KBM-7 (cell line): ENCODE measurements at regions not wholly inside any gene's neighbourhood (a gene's known extent, or its start where the extent isn't known, plus 50 kb on each side); places are given as distances from the start of the nearest gene placed in this dataset.

ENCODE experiments used
- DNase-seq: peaks from one replicate; pipeline ENCODE4 v3.0.0-alpha.2; 2015
- in situ Hi-C: fragments of 300-500 bp; cut with MboI; formaldehyde crosslinking; loops from 2 replicates; pipeline ENCODE4 v1.14.3; 2020; ENCODE audit warnings: low sequenced_read_pairs, low pct_unique_long_range_greater_than_20kb, mixed read lengths

- DNase-seq: no peak
- in situ Hi-C loops: no loop called here
Measured at GRCh38 chr1:163697137-163697536, 375.4 kb downstream of the NUF2 start.

- no peak for DNase-seq
- in situ Hi-C loops: no loop called here
Measured at GRCh38 chr1:163701783-163702374, 380.1 kb downstream of the NUF2 start.

- no peak for DNase-seq
- in situ Hi-C loops: no loop called here
Measured at GRCh38 chr1:163703794-163704193, 382.0 kb downstream of the NUF2 start.

GRCh38 chr1:163706915-163707314 lies 385.2 kb downstream of the NUF2 start:
- DNase-seq: peak; percentile 50
- in situ Hi-C loops: no loop called here

GRCh38 chr1:163709636-163710035 lies 387.9 kb downstream of the NUF2 start:
- DNase-seq: no peak
- in situ Hi-C loops: no loop called here

- in situ Hi-C loops: no loop called here
- no peak for DNase-seq
Measured at GRCh38 chr1:163712321-163712720, 390.6 kb downstream of the NUF2 start.

GRCh38 chr1:163720294-163720693 lies 398.5 kb downstream of the NUF2 start:
- in situ Hi-C loops: no loop called here

GRCh38 chr1:163725551-163725950 lies 403.8 kb downstream of the NUF2 start:
- no peak for DNase-seq
- in situ Hi-C loops: no loop called here

More at GRCh38 chr1:163720294-163720693, 398.5 kb downstream of the NUF2 start:
- no peak for DNase-seq

GRCh38 chr1:163730411-163730821 lies 408.7 kb downstream of the NUF2 start:
- in situ Hi-C loops: no loop called here
- DNase-seq: no peak

DNA sequence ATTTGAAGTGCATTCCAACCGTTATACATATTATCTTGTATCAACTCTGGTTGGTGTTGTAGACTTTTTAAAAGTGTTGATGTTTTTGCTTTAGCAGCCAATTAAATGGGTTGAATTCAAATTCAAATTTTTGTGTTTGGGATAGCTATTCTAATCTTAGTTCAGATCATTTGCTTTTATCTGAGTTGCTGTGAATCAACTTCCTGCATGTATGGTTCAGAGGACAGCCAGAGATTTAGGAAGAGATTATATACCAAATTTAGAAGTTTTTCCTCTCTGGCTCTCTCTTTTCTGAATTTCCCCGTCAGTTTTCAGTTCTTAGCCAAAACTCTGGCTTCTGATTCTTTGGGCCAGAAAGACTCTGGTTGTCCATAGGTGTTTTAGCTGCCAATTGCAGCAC lies 415.5 kb downstream of the NUF2 start:
- in situ Hi-C loops: no loop called here
- DNase-seq: no peak

DNA sequence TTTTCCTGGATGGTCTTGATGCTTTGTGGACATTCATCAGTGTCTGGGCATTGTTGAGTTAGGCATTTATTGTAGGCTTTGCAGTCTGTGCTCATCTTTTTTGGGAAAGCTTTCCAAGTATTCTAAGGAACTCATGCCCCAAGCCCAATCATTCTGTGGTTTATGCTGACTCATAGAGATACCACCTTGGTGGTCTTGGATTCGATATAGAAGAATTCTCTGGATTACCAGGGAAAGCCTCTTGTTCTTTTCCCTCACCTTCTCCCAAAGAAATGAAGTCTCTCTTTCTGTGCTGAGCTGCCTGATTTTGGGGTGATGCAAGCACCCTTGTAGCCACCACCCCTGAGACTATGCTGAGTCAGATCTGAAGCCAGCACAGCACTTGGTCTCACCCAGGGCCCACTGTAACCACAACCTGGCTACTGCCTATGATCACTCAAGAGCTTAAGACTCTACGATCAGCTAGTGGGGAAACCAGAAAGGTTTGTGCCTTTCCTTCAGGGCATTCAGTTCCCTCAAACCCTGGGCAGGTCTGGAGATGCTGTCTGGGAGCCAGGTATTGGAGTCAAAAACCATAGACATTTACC lies 422.6 kb downstream of the NUF2 start:
- no peak for DNase-seq
- in situ Hi-C loops: no loop called here

GRCh38 chr1:163745204-163745603 lies 423.4 kb downstream of the NUF2 start:
- in situ Hi-C loops: no loop called here
- DNase-seq: no peak

GRCh38 chr1:163747261-163747660 lies 425.5 kb downstream of the NUF2 start:
- in situ Hi-C loops: no loop called here
- DNase-seq: no peak

GRCh38 chr1:163747855-163748254 lies 426.1 kb downstream of the NUF2 start:
- in situ Hi-C loops: no loop called here
- DNase-seq: no peak

GRCh38 chr1:163758977-163759670 lies 437.4 kb downstream of the NUF2 start:
- no peak for DNase-seq
- in situ Hi-C loops: no loop called here

DNA sequence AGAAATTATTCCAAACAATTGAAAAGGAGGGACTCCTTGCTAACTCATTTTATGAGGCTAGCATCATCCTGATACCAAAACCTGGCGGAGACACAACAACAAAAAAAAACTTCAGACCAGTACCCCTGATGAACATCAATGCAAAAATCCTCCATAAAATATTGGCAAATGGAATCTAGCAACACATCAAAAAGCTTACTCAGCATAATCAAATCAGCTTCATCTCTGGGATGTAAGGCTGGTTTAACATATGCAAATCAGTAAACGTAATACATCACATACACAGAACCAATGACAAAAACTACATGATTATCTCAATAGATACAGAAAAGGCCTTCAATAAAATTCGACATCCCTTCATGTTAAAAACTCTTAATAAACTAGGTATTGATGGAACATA lies 440.1 kb downstream of the NUF2 start:
- in situ Hi-C loops: no loop called here
- no peak for DNase-seq

- in situ Hi-C loops: no loop called here
- DNase-seq: no peak
Measured at GRCh38 chr1:163766257-163766918, 444.6 kb downstream of the NUF2 start.

DNA sequence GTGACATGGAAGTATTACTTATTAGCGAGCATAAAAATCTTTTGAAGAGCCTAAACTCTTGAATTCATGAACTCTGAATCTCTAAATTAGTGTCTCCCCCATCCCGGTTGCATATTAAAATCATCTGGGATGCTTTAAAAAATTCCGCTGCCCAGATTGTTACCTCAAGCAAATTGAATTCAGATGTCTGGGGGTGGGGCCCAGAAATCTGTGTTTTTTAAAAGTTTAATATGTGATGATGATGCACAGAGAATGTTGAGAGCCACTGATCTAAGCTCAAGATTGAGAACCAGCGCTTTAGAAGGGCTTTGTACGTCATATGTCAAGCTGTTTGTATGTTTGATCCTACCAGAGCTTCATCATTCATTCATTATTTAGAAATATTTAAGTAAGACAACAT lies 446.8 kb downstream of the NUF2 start:
- no peak for DNase-seq
- in situ Hi-C loops: no loop called here

DNA sequence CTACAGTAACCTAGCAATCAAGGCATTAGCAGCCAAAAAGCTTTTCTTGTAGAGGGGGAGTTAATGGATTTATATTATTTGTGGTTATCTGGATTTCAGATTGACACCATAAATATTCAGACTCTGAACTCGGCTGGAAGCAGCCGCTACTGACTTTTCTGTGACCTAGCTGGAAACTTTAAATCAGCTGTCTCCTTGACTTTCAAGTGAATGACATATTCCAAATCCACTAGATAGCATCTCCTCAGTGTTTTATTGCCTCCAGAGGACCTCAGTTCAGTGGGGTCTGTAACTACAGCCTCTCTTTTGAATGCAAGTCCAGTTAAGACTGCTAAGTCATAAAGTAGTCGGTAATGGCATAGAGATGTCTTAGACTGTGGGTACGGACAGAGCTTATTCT lies 448.5 kb downstream of the NUF2 start:
- in situ Hi-C loops: no loop called here
- no peak for DNase-seq

GRCh38 chr1:163771637-163772036 lies 449.9 kb downstream of the NUF2 start:
- in situ Hi-C loops: no loop called here

More at GRCh38 chr1:163771637-163772036, 449.9 kb downstream of the NUF2 start:
- DNase-seq: no peak
